GM19324 (cell line): ENCODE measurements at regions not wholly inside any gene's neighbourhood (a gene's known extent, or its start where the extent isn't known, plus 50 kb on each side); places are given as distances from the start of the nearest gene placed in this dataset.

Experiments
- ATAC-seq: cut with Tn5 transposase; IDR thresholded peaks from one replicate; pipeline ENCODE4 v1.9.1; 2021; ENCODE audit warnings: mild to moderate bottlenecking, moderate library complexity; ENCODE audit not compliant: unreplicated experiment, low FRiP score

DNA sequence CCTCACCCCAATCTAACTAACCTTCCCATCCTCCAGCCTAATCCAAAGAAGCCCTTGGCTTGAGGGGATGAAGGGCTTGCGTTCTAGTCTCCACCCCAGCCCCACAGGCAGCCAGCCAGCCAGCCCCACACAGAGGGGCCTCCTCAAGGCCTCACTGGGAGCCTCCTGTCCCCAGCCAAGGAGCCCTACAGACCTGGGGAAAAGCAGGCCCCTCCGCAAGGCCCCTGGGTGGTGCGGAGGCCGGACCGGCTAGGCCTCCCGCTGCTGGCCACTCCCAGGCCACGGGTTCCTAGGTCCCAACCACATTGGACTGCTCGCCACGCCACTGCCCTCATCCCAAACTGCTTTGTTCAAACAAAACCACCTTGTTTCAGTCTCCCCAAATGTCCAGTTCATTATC, 78.0 kb downstream of the ZIC5 start:
- ATAC-seq, result no peak

DNA sequence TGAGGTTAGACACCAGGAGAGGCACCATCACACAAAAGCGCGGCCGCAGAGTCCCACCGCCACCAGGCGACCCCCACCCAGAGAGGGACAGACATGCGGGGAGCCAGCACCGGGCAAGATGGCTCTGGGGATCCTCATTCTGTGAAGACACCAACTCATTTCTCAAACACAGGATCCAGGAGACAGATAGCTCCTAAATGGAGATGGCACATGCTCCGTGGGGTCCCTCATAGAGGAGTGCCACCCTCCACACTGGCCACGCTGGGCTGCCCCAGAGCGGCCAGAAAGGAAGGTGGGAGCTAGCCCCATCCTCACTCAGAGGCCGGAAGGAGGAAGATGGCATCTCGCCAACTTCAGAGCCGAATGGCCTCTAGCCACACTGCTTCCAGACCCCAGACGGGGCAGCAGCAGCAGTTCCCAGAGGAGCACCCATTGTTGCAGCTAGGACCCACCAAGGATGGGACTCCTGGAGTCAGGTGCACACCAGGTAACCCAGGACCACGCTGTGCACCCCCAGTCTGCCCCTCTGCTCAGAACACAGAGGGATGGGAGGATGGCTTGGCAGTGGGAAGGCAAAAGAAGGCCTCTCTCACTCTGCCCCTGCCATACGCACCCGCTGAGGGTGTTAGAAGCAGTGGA, 78.6 kb downstream of the ZIC5 start:
- no peak for ATAC-seq

DNA sequence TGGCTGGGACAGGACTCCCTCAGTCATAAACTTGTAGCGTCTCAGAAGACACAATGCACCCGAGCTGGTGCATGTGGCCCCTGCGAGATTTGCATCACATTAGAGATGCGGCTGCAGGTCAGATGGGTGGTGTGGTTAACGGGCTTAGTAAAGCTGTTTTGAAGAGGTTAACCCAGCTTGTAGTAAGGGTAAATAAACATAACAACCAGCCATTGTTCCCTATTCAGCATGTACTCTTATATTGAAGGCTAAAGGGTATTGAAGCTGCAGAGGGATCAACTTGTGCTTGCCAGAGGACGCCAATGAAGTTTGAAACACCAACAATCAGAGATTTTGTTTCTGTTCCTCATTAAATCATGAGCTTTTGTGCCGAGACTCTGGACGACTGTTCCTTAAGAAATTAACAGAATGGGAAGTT, 79.4 kb downstream of the ZIC5 start:
- ATAC-seq, result no peak

DNA sequence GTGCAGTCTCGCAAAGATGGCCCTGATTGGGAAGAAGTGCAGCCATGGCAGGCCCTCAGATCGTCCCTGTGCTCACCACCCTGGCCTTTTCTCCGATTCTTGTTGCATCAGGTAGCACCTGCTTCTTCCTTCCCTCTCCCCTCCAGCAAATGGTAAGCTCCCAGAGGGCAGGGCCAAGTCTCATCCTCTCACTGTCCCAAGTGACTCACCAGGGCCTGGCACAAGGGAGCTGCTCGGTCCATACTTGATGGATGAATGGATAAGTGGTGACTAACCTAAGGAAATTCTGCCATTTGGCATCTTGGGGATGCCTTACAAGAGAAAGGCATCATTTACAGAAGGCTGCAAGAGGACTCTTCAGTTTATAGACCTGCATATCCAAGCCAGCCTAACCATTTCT, 84.9 kb downstream of the ZIC5 start:
- no peak for ATAC-seq

DNA sequence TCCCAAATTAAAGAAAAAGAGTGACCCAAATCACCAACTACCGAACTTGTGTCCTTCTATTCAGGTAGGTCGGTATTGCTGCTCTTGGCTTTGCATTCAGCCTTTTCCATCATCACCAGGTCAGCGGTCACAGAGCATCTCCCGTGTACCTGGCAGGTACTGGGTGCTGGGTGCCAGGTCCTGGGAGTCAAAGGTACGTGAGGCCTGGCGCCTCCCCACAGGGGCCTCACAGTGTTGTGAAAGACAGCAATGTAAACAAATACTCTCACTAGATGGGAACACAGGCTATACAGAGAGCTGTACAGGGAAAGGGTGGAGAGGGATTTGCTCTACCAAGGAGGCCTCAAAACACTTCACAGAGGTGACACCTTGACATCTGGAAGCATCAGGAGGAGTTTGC, 86.7 kb downstream of the ZIC5 start:
- no peak for ATAC-seq

DNA sequence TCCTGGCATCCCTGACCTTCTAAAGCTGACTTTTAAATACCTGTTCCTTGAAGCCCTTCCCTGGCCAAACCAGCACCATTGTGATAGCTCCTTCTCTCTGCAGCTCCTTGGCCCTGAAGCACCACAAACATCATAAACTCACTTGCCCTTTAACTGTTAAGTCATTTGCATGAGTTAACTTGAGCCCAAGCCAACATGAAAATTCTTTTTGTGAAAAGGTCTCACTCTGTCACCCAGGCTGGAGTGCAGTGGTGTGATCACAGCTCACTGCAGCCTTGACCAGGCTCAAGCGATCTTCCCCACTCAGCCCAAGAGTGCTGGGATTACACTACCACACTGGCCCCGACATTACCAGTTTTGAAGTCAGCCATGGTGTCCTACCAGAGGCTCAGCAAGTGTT, 87.8 kb downstream of the ZIC5 start:
- ATAC-seq, result no peak

DNA sequence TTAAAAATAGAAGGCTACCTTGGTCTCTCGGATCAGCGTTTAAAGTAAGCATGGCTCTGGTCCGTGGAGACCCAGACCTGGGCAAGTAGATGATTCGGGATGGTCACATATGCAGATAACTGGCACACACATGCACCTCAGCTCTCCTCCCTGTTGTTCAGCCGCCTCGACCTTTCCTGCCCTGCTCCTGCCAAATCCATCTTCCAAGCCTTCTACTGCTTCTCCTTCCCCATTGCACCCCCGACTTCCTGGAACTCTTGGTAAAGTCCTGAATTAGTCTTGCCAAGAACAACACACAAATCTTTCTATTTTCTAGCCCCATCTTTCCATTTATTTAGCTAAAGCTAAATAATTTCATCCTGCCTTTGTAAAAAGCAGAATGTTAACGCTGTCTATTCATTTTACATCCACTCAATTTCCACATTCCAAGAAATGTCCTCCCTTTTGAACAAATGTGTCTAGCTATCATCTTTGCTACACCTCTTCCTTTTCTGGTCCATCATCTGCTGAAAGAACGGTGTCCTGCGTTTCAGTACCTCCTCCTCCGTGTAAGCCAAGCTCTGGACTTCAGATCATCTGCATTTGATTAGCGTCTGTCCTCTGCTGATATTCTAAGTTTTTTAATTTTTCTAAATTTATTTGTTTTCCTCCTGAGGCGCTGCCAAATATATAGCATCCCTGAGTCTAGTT, 92.5 kb downstream of the ZIC5 start:
- no peak for ATAC-seq

DNA sequence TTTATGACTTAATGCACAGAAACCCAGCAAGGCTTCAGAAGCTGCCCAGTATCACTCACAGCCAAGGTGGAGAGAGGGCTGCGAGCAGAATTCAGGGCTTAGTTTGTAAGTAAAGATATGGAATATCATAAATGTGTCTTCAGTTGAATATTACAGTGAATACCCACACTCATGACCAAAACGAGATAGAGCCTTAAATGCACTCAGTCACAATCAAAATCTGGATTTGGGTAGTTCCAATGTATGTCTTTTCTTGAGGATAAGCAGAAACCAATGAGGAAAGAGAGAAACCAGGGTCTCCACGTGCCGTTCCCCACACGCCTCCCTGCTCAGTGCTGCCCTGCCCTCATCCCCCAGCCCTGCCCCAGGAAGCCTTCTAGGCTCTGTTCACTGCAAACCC, 94.9 kb downstream of the ZIC5 start:
- ATAC-seq, result no peak

DNA sequence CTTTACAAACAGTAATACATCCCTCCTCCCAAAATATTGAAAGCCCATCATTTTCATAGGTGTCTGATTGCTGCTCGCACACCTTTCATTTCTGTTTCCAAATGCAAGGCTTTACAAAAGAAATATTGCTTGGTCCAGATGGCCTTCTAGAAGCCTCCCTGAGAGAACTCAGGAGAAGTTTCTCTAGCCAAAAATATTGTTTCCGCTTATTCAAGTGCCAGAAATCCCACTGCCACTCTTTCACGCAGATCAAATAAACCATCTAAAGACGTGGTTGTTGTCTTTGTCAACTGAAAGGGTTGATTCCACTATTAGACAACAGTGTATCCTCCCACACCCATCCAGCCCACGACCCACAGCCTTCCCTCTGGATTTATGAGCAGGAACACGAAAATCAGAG, 96.2 kb downstream of the ZIC5 start:
- ATAC-seq, result no peak

DNA sequence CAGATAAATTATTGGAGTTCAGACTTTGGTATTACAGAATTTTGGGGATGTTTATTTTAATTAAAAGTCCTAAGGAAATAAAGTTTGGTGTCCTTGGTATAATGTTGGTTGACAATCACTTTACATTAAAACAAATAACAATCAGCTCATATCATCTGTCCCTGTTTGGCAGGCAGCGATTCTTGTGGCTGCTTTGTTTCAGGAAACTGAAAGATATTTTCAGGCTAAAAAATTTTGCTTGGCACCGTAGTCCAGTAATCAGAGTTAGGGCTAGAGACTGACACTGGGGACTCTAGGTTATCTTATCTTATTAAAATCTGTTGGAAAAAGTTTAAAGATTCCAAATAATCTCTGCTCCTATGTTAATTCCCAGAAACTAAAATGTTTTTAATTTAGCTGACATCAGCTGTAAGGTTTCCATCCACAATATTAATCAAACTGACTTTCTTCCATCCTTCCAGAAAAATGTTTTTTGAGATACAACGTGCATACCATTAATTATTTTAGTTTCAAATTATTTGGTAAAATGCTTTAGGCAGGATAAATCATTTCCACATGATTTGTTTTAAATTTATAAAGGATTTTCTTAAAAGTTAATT, 97.6 kb downstream of the ZIC5 start:
- no peak for ATAC-seq

DNA sequence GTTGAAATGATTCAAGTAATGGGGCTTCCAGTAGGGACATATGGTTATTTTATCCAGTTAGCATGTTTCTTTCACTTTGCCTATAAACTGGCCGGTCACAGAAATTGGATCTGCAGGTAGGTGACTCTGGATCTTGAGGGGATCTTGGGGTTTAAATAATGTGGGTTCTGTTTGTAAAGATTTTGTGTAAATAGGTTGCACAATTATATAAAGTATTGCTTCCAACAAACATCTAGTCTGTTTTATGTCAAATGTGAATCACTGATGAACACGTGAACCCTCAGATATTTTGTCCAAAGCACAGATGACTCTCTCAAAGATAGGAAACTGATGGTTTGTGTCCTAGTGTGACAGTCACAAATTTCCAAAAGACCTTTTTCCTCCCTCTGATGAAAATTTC, 98.4 kb downstream of the ZIC5 start:
- ATAC-seq, result no peak

DNA sequence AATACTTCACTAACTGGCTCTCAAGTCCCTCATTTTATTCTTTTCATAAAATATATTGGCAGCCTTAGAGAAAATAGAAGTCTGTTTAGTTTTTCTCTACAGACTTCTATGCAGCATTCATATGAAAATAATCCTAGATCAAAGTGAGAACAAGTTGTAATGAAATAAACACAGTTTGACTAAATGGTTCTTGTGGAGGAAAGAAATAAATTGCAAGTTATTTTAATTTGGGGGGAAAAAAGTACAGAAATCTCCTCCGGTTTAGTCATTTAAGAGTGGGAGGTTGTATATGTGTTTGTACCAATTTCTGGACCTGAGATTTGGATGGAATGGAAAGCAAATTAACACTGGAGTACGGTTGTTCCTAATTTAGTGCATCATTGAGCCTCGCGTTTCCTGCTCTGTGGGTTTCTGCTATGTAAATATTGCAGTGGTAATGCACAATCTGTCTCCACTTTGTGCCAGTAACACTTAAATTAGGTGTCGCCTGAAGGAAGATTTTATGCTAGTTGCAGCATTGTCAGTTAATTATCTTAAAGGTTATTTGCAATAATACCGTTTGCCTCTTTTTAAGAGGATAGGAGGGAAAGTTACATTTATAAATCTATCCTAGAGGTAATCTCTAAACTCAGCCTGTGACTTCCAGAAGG, 100.2 kb downstream of the ZIC5 start:
- ATAC-seq, result no peak

DNA sequence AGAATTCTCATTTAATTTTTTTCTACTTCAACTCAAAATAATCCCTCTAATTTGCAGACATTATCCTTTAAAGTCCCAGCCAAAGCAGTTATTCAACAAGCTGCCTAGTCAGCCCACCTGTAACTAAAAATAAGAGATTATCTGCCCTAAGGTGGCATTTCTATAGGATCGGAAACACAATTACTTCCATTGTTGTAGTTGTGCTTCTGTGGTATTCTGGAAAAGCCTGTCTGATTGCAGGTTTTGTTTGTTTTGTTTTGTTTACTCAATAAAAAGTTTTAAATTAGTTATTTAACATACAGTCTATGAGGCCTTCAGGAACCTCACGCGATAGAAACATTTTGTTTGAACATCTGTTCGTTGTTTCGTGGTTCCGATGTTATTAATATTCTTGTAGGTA, 101.0 kb downstream of the ZIC5 start:
- ATAC-seq, result no peak

DNA sequence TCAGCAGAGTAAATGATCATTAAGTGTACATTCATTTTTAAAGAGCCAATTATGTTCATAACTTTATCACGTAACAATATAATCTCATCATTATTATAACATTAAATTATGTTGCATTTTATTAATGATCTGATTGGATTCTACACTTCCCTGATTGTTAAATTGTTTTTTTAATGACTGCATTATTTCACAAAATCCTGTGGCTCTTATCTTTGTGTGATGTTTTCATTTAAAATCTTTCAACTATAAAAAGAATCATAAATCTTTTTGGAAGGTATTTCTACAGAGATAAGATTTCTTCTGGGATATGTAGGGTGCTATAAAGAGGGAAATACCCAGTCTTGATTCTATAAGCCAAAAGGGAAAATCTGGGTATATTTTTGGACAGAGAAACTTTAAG, 101.7 kb downstream of the ZIC5 start:
- ATAC-seq, result no peak

DNA sequence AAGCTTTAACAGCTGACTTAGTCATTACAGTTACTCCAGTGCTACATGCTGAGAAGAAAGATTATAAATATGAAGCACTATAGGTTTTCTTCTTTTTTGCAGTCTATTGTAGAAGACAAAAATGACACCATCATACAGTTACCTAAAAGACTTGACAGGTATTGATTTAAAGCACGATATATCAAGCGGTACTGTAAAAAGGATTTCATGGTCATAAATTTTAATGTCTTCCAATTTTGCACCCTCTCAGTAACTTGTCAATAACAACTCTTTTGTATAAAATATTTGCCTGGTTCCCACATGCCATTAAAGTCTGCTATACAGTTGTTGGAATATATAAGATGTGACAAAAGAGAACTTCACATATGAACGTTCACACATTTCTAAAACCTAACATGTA, 102.8 kb downstream of the ZIC5 start:
- no peak for ATAC-seq

DNA sequence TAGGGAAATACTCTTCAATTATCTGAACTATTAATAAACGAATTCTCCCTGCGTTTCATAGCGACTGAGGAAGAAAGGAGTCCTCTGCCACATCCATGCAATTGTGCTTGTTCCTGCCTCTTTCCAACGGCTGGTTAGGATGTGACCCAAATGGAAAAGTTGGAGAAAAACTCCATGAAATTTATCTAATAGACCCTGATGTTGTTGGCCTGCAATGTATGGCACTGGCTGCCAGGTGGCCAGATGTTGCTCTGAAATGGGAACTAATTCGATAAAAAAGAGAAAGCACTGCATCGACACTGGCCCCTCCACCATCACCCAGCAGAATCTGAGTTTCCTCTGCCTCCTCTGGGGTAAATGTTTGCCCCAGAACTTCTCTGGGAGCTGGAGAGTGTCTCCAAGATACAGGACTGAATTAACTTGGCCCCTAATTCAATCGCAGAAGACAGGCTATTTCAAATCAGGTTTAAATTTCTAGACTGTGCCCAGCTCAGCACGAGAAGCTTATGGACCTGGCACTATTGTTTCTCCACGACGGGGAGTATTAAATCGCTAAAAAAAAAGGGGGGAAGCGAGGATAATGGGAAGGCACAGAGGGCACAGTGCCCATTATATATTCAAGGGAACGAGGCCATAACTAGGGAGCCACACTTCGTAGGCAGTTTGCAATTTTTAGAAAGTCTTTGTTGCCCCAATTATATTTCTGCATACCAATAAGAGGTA, 103.9 kb downstream of the ZIC5 start:
- ATAC-seq, result no peak

DNA sequence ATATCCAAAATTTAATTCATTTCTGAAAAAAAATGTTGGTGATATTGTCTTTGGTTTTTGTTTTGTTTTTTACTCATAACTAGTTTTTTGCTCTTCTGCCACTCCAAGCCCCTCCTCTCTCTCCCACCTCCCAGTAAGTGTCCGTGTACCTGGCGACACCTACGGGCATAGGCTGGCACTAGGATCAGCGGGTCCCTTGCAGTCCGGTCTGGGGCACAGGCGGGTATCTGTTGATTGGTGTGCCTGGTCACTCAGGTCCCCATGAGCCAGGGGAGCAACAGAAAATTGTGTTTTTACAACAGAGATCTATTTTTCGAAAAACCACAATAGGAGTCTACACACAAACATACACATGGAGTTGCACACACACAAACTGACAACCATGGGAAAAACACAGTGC, 104.8 kb downstream of the ZIC5 start:
- no peak for ATAC-seq

DNA sequence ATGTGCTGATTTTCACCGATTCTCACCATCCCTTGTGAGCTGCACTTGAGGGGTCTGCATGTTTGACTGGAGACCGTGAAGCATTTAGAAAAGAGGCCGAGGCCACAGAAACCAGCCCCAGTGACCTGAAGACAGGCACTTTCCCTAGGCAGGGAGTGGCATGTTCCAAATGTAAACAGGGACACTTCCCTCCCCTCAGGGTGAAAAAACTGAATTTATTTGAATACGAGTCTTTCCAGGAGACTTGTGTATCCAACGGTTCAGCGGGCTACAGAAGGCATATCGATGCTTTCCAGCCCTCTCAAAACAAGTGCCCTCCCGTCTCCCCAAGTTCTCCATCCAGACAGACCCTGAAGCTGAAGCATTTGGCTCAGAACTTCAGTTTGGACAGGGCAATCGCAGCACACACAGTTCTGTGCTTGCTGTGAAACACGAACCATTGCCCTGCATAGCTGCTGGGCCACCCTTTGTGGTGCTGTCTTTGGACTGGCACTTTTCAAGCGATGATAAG, 106.1 kb downstream of the ZIC5 start:
- ATAC-seq, result no peak

DNA sequence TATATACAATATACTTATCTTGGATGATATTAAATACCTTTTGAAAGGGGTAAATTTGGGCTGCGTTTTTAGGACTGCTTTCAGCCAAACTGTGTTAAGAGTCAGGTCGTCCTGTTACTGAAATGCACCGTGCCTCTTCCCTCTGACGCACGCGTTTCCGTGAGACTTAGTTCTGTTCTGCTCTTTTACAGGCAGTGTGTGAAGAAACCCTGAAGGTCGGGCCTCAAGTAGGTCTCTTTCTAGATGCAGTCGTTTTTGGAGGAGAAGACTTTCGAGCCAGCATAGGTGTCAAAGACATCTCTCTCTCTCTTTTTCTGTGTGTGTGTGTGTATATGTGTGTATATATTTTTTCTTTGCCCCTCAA, 107.0 kb downstream of the ZIC5 start:
- ATAC-seq, result no peak

DNA sequence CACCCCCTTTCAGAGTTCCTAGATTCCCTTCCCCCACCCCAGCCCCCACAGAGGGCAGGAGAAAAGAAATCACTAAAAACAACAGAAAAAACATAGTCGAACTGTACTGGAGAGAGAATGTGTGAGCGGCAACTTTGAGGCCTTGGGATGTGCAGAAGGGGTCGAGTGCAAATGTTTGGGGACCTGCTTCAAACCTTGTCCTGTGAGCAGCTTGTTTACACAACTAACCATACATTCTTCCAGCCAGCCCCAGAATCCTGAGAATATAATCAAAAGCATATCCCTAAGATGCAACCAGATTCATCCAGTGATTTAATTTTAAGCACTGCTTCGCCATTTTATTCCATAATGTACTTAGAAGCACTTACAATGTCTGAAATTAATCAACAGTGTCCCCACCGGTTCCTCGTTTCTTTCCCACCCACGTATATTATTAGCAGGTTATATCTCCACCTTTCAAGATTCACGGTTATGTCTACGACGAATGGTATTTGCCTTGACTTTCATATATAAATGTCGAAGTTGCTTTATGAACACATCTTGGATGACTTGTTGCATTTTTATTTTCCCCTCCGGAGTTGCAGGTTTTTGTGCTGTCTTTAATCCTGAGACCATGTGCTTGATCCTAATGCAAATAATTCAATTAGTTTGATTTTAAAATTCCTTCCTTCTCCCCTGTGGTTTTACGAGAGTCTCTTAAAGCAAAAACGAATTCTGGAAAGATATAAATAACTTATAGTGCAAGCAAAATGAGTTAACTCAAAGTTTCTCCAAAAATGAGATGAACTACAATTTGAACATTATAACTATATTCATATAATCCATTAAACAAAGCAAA, 107.6 kb downstream of the ZIC5 start:
- no peak for ATAC-seq
